ENCODE measurements at regions not wholly inside any gene's neighbourhood (a gene's known extent, or its start where the extent isn't known, plus 50 kb on each side); places are given as distances from the start of the nearest gene placed in this dataset.

GRCh38 chr13:97749174-97749573 is 204.3 kb upstream of the IPO5 start:
- no peaks in the 10 kb centered on the region for H3K27me3 ChIP-seq
- no peaks in the 10 kb centered on the region for H3K36me3 ChIP-seq
- H3K4me3 ChIP-seq: no peak overlapping the region
- no peaks in the 10 kb centered on the region for H3K9me3 ChIP-seq
- 88 to 92% (median 91%) methylated on average over 5 of the region's 5 CpGs for WGBS, 3 donors
- TF ChIP-seq EP300 (IDR thresholded peaks at IDR 0.05) (no peak), CTCF (IDR thresholded peaks at IDR 0.05) (no peak), POLR2A (IDR thresholded peaks at IDR 0.05) (no peak)
- no peak for DNase-seq
- H3K27ac ChIP-seq: no peak overlapping the region
- intact Hi-C loops (cut with DNase I): no loop called here
- H3K4me1 ChIP-seq (ENCODE audit: insufficient read depth): no peaks in the 10 kb centered on the region

- intact Hi-C loops (cut with DNase I): no loop called here
- Histone ChIP-seq H3K4me1 (ENCODE audit: insufficient read depth) (no peaks in the 10 kb centered on the region), H3K27me3 (no peaks in the 10 kb centered on the region), H3K9me3 (no peaks in the 10 kb centered on the region), H3K27ac (no peak overlapping the region), H3K36me3 (no peaks in the 10 kb centered on the region), H3K4me3 (no peak overlapping the region)
- no peak for DNase-seq
- TF ChIP-seq EP300 (IDR thresholded peaks at IDR 0.05): no peak
- TF ChIP-seq CTCF (IDR thresholded peaks at IDR 0.05): no peak
- TF ChIP-seq POLR2A (IDR thresholded peaks at IDR 0.05): no peak
These were observed 202.0 kb upstream of the IPO5 start for GRCh38 chr13:97751477-97751876.

DNA sequence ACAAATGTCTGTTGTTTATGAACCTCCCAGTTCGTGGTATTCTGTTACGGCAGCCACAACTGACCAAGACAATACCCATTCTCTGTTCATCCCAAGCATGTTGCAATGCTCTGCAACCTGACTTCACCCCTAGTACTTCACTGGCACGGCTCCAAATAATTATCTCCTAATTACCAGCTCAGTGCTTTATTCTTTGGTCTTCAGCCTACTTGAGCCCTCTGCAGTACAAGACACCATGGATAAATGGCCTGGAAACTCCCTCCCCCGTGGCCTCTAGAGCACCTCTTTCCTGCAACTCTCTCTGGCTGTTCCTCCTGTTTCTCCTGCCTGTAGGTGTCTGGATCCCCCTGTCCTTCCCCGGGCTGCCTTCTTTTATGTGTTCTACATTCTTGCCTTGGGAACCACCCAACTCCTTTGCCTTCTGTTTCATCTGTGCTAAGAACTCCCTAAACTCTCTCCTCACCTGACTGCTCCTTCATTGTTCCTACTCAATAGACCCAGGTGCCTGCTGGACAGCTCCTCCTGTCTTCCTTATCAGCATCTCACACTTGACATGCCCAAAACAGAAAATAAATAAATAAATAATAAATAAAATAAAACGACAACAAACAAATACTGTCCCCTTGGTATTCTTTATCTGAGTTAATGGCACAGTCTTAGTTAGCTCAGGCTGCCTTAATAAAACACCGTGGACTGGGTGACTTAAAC is 200.4 kb upstream of the IPO5 start:
- Histone ChIP-seq H3K9me3 (no peaks in the 10 kb centered on the region), H3K4me1 (ENCODE audit: insufficient read depth) (no peaks in the 10 kb centered on the region), H3K27ac (no peak overlapping the region), H3K27me3 (no peaks in the 10 kb centered on the region), H3K4me3 (no peak overlapping the region), H3K36me3 (no peaks in the 10 kb centered on the region)
- no peak for TF ChIP-seq CTCF (IDR thresholded peaks at IDR 0.05)
- no peak for TF ChIP-seq EP300 (IDR thresholded peaks at IDR 0.05)
- TF ChIP-seq POLR2A (IDR thresholded peaks at IDR 0.05): no peak
- 59 to 73% (median 66%) methylated on average over 7 of the region's 7 CpGs for WGBS, 3 donors
- intact Hi-C loops (cut with DNase I): no loop called here
- DNase-seq: no peak

DNA sequence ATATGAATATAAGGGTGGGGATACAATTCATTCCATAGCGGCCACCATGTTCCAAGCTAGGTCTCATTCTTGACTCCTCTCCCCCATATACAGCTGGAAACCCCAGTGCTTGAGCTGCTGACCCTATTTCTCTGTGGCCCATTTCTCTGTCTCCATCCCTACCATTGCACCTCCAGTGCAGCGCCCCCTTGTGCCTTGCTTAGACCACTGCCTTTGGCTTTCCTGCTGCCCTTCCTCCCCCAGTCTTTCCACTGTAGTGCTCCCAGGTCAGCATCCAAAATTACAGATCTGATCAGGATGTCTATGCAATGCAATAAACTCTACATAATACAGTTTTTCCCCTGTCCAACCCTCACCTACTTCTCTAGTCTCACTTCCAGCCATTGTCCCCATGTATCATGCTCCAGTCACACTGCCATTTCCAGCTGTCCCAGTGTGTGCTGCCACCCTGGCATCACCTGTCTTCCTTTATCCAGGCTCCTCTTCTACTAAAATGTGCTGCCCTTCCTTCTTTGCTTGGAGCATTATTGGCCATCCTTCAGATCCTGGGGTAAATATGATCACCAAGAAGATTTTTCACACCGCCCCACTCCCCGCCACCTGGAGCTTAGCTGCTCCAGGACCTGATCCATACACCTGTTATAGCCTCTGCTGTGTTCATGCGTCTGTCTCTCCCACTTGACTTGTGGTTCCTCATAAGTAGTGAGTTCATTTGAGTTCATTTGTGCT is 199.4 kb upstream of the IPO5 start:
- H3K27ac ChIP-seq: no peak overlapping the region
- DNase-seq: no peak
- no peaks in the 10 kb centered on the region for H3K4me1 ChIP-seq (ENCODE audit: insufficient read depth)
- intact Hi-C loops (cut with DNase I): no loop called here
- TF ChIP-seq CTCF (IDR thresholded peaks at IDR 0.05) (no peak), POLR2A (IDR thresholded peaks at IDR 0.05) (no peak)
- no peaks in the 10 kb centered on the region for H3K36me3 ChIP-seq
- H3K4me3 ChIP-seq: no peak overlapping the region
- H3K27me3 ChIP-seq: no peaks in the 10 kb centered on the region
- WGBS, 3 donors: 81 to 84% (median 81%) methylated on average over 5 of the region's 5 CpGs
- no peaks in the 10 kb centered on the region for H3K9me3 ChIP-seq
